ENCODE measurements at regions not wholly inside any gene's neighbourhood (a gene's known extent, or its start where the extent isn't known, plus 50 kb on each side); places are given as distances from the start of the nearest gene placed in this dataset.

GRCh38 chr5:28329176-28329575 lies 1290.8 kb upstream of the CDH9 start:
- Histone ChIP-seq H2BK5ac (ENCODE audit: insufficient read length, low read length) (no peak overlapping the region), H2AFZ (ENCODE audit: low read length) (no peak overlapping the region), H4K8ac (replicated peaks; ENCODE audit: insufficient read length, low read depth, low read length) (no peak overlapping the region), H2BK15ac (ENCODE audit: low read depth, low read length) (no peak overlapping the region), H4K5ac (ENCODE audit: insufficient read length, low read depth, low read length) (no peak overlapping the region), H3K79me2 (ENCODE audit: insufficient read depth, low read length) (no peaks in the 10 kb centered on the region), H3K56ac (ENCODE audit: insufficient read length, low read depth, low read length) (no peak overlapping the region), H3K4me1 (ENCODE audit: insufficient read depth, low read length) (no peaks in the 10 kb centered on the region), H3K9me3 (ENCODE audit: control insufficient read depth, low read depth, low read length) (no peaks in the 10 kb centered on the region), H2AK5ac (ENCODE audit: insufficient read length, low read length) (no peak overlapping the region), H3K23ac (ENCODE audit: insufficient read length, low read depth, low read length) (no peak overlapping the region), H3K14ac (ENCODE audit: insufficient read depth, low read length) (no peak overlapping the region), H3K23me2 (ENCODE audit: insufficient read length, low read depth, low read length, poor library complexity, severe bottlenecking) (no peaks in the 10 kb centered on the region), H4K91ac (ENCODE audit: insufficient read length, low read depth, low read length) (no peak overlapping the region), H2BK120ac (ENCODE audit: low read depth, low read length, poor library complexity, severe bottlenecking) (no peak overlapping the region), H3K27ac (ENCODE audit: insufficient read length, low read depth, low read length) (no peak overlapping the region), H3K18ac (ENCODE audit: insufficient read length, low read depth, low read length) (no peak overlapping the region), H3K79me1 (ENCODE audit: insufficient read depth, low read depth, low read length, poor library complexity, severe bottlenecking) (no peaks in the 10 kb centered on the region), H2BK12ac (ENCODE audit: insufficient read length, low read depth, low read length) (no peak overlapping the region), H3K9ac (ENCODE audit: extremely low read depth, insufficient read length, low read length) (no peak overlapping the region), H3K4ac (ENCODE audit: low read depth, low read length) (no peak overlapping the region), H3K4me2 (ENCODE audit: insufficient read depth, insufficient read length, low read length) (no peak overlapping the region), H3K27me3 (ENCODE audit: insufficient read depth, low read length) (no peaks in the 10 kb centered on the region), H2BK20ac (ENCODE audit: low read depth, low read length, poor library complexity, severe bottlenecking) (no peak overlapping the region), H3T11ph (ENCODE audit: low read length) (no peak overlapping the region), H4K20me1 (ENCODE audit: control insufficient read depth, insufficient read depth, insufficient read length) (no peaks in the 10 kb centered on the region)
- no peak overlapping the region for H3K27ac Mint-ChIP-seq
- no peak for DNase-seq
- H3K4me3 Mint-ChIP-seq, result no peak overlapping the region
- no peaks in the 10 kb centered on the region for H3K27me3 Mint-ChIP-seq (ENCODE audit: low read depth)
- no peaks in the 10 kb centered on the region for H3K36me3 Mint-ChIP-seq (ENCODE audit: insufficient read depth in 1 of 3, low read depth in 3 of 3)
- H3K4me1 Mint-ChIP-seq, result no peaks in the 10 kb centered on the region
- peaks cover 0 to 4% of the 10 kb centered on the region in 2 experiments; a peak in 3 of 5 replicates for H3K9me3 Mint-ChIP-seq
- TF ChIP-seq, protein P1, sequence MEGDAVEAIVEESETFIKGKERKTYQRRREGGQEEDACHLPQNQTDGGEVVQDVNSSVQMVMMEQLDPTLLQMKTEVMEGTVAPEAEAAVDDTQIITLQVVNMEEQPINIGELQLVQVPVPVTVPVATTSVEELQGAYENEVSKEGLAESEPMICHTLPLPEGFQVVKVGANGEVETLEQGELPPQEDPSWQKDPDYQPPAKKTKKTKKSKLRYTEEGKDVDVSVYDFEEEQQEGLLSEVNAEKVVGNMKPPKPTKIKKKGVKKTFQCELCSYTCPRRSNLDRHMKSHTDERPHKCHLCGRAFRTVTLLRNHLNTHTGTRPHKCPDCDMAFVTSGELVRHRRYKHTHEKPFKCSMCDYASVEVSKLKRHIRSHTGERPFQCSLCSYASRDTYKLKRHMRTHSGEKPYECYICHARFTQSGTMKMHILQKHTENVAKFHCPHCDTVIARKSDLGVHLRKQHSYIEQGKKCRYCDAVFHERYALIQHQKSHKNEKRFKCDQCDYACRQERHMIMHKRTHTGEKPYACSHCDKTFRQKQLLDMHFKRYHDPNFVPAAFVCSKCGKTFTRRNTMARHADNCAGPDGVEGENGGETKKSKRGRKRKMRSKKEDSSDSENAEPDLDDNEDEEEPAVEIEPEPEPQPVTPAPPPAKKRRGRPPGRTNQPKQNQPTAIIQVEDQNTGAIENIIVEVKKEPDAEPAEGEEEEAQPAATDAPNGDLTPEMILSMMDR (conservative IDR thresholded peaks at IDR 0.05), result no peak

Measured in H9 (cell line).